GM18951 (cell line): ENCODE measurements at regions not wholly inside any gene's neighbourhood (a gene's known extent, or its start where the extent isn't known, plus 50 kb on each side); places are given as distances from the start of the nearest gene placed in this dataset.

Source experiments
- POLR2A ChIP-seq: IDR thresholded peaks from 4 replicates; pipeline ENCODE4 v1.6.1; 2011; ENCODE audit warnings: mild to moderate bottlenecking; ENCODE audit not compliant: insufficient read length, insufficient read depth; ENCODE audit errors: extremely low read depth
- in situ Hi-C: fragments of 300-500 bp; cut with MboI; formaldehyde crosslinking; loops from one replicate; pipeline ENCODE4 v1.12.0; 2022; ENCODE audit warnings: low sequenced_read_pairs, mixed read lengths, inconsistent platforms; ENCODE audit not compliant: unreplicated experiment

DNA sequence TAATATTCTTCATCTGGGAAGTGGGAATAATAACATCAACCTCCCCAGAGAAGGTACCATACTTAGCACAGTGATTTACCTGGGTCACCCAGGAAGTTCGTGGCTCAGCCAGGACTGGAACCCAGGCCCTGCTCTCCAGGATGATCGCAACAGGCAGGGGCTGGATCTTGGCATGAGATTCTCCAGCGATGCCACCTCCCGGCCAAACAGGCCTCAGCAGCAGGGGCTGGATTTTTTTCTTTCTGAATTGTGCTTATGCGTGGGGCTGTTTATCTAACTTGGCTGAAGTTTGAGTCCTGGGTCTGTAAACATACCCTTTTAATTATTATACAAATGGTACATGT is 129.5 kb upstream of the PTPN1 start:
- in situ Hi-C loops: no loop called here
- TF ChIP-seq POLR2A: no peak

DNA sequence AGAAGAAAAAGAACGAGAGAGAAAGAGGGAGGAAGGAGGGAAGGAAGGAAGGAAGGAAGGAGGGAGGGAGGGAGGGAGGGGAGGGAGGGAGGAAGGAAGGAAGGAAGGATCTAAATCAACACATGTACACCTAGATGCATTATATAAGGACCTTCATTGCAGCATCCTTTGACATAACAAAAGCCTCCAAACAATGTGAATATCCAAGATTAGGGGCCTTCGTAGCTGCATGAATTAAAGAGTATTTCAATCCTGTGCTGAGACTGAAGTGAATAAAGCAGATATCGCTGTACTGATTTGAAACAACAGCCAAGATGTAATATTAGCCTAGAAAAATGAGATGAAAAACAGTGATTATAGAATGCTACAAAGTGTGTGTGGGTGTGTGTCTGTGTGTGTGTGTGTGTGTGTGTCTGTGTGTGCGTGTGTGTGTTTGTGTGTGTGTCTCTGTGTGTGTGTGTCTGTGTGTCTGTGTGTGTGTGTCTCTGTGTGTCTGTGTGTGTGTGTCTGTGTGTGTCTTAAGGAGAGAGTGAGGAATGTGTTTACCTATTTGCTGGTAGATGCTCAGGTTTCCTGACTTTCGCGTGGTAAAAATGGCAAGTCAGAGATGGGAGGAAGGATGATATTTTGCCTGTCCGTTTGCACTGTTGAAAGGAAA is 129.0 kb upstream of the PTPN1 start:
- in situ Hi-C loops: no loop called here
- no peak for TF ChIP-seq POLR2A

DNA sequence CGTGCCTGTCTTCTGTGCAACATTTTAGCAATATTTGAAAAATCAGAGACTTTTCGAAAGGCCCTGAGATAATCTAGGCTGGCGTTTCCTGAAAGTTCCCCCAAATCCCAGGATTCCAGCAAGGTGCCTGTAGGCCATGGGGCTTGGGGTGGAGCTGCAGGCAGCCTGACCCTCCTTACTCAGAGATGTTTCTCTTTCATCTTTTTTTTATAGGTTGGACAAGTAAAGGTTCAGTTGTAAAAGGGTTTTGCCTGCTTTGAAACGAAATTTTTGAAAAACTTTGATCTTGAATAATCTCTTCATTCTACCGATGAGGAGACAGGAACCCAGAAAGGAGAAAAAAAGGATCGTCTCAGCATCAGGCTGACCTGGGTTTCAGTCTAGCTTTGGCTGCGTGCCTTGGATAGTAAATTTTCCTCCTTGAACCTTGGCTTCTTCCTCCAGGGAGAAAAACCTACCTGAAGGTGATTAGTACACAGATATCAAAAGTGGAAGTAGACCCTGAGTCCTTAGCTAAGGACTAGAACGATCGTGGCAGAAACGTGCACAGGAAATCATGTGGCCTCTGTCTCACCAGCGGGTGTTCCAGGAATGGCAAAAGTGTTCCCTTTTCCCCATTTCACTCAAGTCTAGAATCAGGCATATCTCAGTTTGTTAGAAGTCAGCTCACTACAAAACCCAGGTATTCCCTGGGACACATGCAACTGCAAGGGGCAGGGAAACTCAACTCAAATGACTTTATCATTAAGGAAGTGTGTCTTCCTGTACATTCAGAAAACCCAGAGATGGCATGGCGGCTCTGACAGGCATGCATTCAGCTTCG is 128.2 kb upstream of the PTPN1 start:
- in situ Hi-C loops: no loop called here
- no peak for TF ChIP-seq POLR2A

DNA sequence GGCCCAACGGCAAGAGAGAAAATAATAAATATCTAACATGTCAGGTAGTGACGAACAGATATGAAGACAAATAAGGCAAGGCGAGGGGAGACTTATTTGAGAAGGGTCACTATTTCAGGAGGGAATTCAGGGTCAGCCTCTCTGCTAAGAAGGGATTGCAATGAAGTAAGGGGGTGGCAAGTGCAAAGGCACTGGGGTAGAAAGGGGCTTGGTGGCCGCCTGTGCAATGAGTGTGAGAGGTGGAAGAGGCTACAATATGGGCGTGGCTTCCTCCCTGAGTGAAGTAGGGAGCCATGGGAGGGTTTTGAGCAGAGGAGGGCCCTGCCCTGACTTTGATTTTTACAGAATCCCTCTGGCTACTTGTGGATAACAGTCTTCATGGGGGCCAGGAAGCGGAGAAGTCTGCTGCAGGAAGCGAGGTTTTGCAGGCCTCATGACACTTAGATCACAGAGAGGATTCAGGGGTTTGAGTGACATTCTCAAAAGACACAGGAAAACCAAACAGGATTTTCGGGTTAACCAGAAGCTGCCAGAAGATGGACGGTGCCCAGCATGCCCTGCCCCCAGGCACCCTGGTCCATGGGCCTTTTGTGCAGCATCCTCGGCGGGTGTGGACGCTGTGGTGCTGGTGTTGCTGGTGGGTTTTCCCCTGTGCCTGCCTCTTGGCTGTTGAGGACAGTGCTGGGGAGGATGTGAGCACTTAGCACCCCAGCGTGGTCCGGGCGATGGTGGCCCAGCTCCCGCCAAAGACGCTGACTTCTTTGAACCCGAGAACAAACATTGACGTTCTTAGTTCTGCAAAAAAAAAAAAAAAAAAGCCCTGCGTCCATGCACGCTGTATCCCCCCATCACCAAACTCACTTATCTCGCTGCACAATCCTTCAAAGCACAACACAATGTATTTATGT is 124.2 kb upstream of the PTPN1 start:
- TF ChIP-seq POLR2A: no peak
- in situ Hi-C loops: no loop called here

DNA sequence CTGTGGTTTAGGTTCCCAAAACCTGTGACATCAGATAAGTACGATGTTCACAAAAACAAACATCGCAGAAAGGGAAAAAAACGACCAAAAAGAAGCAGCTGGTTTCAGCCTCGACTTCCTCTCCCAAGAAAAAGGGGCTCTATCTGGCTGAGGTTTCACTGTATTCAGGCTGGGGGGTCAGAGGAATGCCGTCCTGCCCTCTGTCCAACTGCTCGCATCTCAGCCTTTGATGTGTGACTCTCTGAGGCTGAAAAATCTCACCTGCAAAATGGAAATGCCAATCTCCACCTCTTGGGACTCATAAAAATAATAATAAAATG is 123.6 kb upstream of the PTPN1 start:
- in situ Hi-C loops: no loop called here
- TF ChIP-seq POLR2A: no peak

DNA sequence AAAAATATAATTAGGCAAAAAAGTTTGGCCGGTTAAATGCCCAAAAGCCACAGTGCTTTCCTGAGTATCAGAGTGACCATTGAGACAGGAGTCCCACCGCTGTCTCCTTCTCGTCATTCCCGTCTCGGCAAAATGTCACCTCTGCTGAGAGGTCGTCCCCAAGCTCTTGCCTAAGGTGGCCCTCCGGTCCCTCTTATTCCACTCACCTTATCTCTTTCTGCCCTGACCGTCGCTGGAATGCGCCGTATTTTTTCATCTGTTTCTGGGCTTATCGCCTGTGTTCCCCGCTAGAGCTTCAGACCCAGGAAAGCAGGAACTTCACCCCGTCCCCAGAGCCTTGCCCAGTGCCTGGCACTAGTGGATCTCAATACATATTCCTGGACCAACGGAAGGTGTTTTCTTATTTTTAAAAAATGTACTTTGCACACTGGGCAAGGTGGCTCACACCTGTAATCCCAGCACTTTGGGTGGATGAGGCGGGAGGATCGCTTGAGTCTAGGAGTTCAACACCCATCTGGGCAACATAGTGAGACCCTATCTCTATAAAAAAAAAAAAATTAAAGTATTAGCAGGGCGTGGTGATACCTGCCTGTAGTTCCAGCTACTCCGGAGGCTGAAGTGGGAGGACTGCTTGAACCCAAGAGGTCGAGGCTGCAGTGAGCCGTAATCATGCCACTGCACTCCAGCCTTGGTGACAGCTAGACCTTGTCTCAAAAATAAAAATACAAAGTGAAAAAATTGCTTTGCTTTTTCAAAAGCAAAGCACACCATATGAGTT is 122.8 kb upstream of the PTPN1 start:
- no peak for TF ChIP-seq POLR2A
- in situ Hi-C loops: no loop called here

DNA sequence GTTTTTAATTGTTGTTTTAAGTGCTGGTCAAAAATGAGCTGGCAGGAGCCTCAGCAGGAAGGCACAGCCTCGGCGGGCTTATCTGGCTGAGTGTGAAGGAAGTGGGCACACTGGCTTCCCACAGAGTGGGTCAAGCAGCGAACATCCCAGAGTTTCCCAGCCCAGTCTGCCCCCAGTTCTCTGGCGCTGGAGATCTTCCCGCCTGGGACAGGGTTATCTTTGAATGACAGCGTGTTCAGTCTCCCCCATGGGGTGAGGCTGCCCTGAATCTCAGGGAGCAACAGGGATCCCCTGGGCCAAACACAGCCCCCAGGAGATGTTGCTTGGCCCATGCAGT is 122.2 kb upstream of the PTPN1 start:
- in situ Hi-C loops: no loop called here
- no peak for TF ChIP-seq POLR2A

DNA sequence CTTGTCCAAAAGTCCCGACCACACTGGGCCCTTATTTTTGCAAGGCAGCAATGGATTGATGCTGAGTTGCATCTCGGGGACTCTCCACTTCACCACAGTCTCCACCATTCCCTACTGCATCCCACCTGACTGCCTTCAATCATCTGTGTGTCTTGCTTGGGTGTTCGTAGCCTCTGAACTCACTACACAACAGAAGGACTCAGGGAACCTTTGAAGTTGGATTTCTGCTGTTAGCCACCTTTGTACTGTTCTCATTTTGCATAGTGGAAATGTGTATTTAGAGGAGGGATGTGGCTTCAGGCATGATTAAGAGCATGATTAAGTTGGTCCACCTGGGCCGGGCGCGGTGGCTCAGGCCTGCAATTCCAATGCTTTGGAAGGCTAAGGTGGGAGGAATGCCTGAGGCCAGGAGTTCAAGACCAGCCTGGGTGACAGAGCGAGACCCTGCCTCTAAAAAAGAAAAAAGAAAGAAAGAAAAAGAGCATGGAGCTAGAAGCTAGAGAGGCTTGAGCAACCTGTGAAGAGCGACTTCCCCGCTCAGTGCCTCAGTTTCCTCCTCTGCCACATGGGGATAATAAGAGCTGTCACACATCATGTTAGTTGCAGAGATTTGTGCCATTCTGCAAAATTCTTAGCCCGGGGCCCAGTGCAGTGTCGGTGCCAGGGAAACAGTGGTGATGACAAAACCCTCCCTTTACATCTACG is 121.3 kb upstream of the PTPN1 start:
- in situ Hi-C loops: no loop called here
- TF ChIP-seq POLR2A: no peak

DNA sequence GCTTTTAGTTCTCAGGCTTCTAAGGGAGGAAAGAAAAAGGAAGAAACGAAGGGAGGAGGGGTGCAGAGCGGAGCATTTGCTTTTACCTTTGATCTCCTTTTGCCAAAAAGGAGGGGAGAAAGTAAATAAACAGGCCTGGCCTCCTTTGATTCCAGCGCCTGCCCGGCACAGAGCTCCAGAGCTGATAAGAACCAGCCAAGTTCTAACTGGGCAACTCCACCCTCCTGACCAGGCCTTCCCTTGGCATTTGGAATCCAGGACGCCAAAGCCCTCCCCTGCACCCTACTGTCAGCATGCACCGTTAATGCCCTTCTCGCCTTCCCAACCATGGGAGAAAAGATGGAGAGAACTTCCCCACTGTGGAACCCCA is 120.8 kb upstream of the PTPN1 start:
- no peak for TF ChIP-seq POLR2A
- in situ Hi-C loops: no loop called here

DNA sequence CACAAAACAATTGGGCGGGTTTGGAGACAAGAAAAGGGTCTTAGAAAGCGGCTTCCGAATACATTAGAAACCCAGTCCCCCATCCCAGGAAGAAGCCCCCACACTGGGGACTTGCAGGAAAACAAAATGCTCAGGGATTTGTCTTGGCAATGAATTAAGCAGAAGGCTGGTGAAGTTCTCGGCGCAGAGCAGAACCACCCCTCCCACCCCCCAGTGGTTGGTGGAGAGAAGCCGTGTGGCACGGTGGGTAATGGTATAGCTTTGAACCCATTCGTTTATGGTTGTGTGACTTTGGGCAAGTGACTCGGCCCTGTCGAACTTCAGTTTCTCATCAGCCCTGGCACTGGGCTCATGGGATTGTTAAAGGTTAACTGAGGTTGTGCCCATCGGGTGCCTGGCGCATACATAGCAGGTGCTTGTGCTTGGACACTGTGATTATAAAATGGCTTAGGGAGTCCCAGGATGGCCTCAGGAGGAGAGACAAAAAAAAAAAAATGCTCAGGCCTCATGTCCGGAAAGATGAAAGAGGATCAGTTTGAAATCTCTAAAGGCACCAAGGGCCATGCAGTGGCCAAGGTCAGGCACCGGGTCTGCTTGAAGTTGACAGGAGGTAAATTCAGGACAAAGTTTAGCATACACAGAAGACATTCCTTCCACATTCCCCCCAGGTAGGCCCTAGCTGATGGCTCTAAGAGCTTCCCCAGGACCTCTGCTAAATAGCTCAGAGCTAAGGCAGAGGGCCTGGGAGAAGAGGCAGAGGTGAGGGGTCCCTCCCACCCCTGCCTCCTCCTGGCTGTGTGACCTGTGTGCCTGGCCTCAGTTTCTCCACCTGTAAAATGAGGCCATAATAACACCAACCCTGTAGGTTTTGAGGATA is 120.1 kb upstream of the PTPN1 start:
- no peak for TF ChIP-seq POLR2A
- in situ Hi-C loops: no loop called here

DNA sequence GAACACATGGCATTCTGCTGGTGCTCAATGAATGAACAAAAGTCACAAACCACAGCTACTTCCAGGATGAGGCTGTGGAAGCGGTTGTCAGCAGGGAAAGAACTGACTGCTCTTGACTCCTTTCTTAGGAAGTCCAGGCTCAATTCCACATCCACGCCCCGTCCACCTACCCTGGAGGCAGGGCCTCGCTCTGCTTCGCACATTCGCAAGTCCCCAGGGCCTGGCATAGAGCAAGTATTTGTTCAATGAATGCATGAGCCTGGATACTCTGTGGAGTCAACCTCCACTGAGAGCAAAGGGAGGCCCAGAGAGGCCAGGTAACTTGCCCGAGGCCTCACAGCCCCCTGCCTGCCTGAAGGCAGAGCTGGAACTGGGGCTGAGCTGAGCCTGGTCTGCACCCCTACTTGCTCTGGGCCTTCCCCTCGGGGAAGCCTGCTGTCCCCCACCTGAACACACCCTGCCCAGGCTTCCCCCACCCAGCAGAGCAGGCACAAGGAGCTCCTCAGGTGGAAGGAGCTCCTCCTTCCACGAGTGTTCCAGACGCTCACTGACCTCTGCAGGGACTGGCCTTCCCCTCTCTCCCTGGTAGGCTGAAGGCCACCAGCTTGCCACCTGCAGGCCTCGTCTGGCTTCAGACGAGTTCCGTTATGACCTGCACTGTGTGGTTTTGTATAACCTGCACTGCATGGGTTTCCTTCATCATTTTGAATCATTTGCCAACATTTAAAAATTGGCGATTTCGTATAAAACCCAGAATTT is 119.3 kb upstream of the PTPN1 start:
- in situ Hi-C loops: no loop called here
- TF ChIP-seq POLR2A: no peak
